HEK293T (cell line): ENCODE measurements at regions not wholly inside any gene's neighbourhood (a gene's known extent, or its start where the extent isn't known, plus 50 kb on each side); places are given as distances from the start of the nearest gene placed in this dataset.

Experiments
- ARNT ChIP-seq: fragments of 450-650 bp; IDR thresholded peaks from 2 replicates; pipeline ENCODE4 v1.6.1; 2017; ENCODE audit warnings: mild to moderate bottlenecking
- FOXM1 ChIP-seq: fragments of 450-650 bp; IDR thresholded peaks from 2 replicates; pipeline ENCODE4 v1.6.1; 2017; ENCODE audit warnings: mild to moderate bottlenecking, borderline replicate concordance
- L3MBTL2 ChIP-seq: fragments of 450-650 bp; conservative IDR thresholded peaks from 2 replicates; pipeline ENCODE4 v1.6.1; 2016; ENCODE audit warnings: mild to moderate bottlenecking
- LEF1 ChIP-seq: fragments of 450-650 bp; IDR thresholded peaks from 2 replicates; pipeline ENCODE4 v1.6.1; 2017; ENCODE audit warnings: mild to moderate bottlenecking, borderline replicate concordance
- TARDBP ChIP-seq: fragments of 450-650 bp; IDR thresholded peaks from 2 replicates; pipeline ENCODE4 v1.6.1; 2016

- TF ChIP-seq TARDBP: no peak
- no peak for TF ChIP-seq LEF1
- TF ChIP-seq L3MBTL2: no peak
- no peak for TF ChIP-seq FOXM1
- TF ChIP-seq ARNT: no peak
These were observed 853.4 kb downstream of the PCDH7 start for GRCh38 chr4:31573554-31573953.
